GM23338 (cell line): ENCODE measurements at regions not wholly inside any gene's neighbourhood (a gene's known extent, or its start where the extent isn't known, plus 50 kb on each side); places are given as distances from the start of the nearest gene placed in this dataset.

ENCODE experiments used
- ATAC-seq: fragments of 200-7000 bp; cut with Tn5 transposase; 3 replicates; pipeline ENCODE4 v1.9.1; 2020
- DNase-seq: peaks from one replicate; pipeline ENCODE4 v3.0.0-alpha.2; 2015; ENCODE audit warnings: low spot score
- H2AFZ ChIP-seq: fragments of 200-600 bp; sonication (generic); 2 replicates; pipeline ENCODE4 v1.8.0; 2016; ENCODE audit warnings: antibody characterized with exemption, mild to moderate bottlenecking, moderate library complexity
- H3F3A ChIP-seq: fragments of 200-600 bp; sonication (generic); replicated peaks from 2 replicates; pipeline ENCODE4 v1.8.0; 2017; ENCODE audit warnings: antibody characterized with exemption, mixed run types, low read depth
- H3K27ac ChIP-seq: fragments of 200-600 bp; sonication (generic); 2 replicates; pipeline ENCODE4 v1.6.1; 2016; ENCODE audit warnings: low read depth
- H3K27me3 ChIP-seq: fragments of 200-600 bp; sonication (generic); 2 replicates; pipeline ENCODE4 v1.8.0; 2016; ENCODE audit warnings: mild to moderate bottlenecking, mixed run types, moderate library complexity; ENCODE audit not compliant: insufficient read depth
- H3K36me3 ChIP-seq: fragments of 200-600 bp; sonication (generic); 2 replicates; pipeline ENCODE4 v1.8.0; 2016; ENCODE audit warnings: mild to moderate bottlenecking; ENCODE audit not compliant: insufficient read depth
- H3K4me1 ChIP-seq: fragments of 200-600 bp; sonication (generic); 2 replicates; pipeline ENCODE4 v1.8.0; 2016; ENCODE audit warnings: mild to moderate bottlenecking, moderate library complexity; ENCODE audit not compliant: insufficient read depth
- H3K4me2 ChIP-seq: fragments of 200-600 bp; sonication (generic); 2 replicates; pipeline ENCODE4 v1.7.1; 2017; ENCODE audit warnings: mixed run types
- H3K4me3 ChIP-seq: fragments of 200-600 bp; sonication (generic); 2 replicates; pipeline ENCODE4 v1.6.1; 2016; ENCODE audit warnings: mixed run types
- H3K79me2 ChIP-seq: fragments of 200-600 bp; sonication (generic); replicated peaks from 2 replicates; pipeline ENCODE4 v1.8.0; 2017; ENCODE audit warnings: mild to moderate bottlenecking; ENCODE audit not compliant: insufficient read depth
- H3K9me2 ChIP-seq: fragments of 200-600 bp; sonication (generic); 2 replicates; pipeline ENCODE4 v1.8.0; 2017; ENCODE audit not compliant: insufficient read depth
- H4K20me1 ChIP-seq: fragments of 200-600 bp; sonication (generic); replicated peaks from 2 replicates; pipeline ENCODE4 v1.8.0; 2017; ENCODE audit warnings: mild to moderate bottlenecking; ENCODE audit not compliant: insufficient read depth
- H3K27ac Mint-ChIP-seq: 2 replicates; pipeline ENCODE4 v1.8.0; 2020; ENCODE audit warnings: inconsistent platforms, mild to moderate bottlenecking, moderate library complexity, mixed read lengths
- H3K27me3 Mint-ChIP-seq: 3 replicates; pipeline ENCODE4 v1.8.0; 2022; ENCODE audit warnings: low read depth, mild to moderate bottlenecking, moderate library complexity, mixed read lengths, inconsistent platforms; ENCODE audit not compliant: insufficient read depth, poor library complexity
- H3K36me3 Mint-ChIP-seq: 3 replicates; pipeline ENCODE4 v1.8.0; 2021; ENCODE audit warnings: low read depth, mild to moderate bottlenecking, inconsistent platforms, moderate library complexity, mixed read lengths
- H3K4me1 Mint-ChIP-seq: 3 replicates; pipeline ENCODE4 v1.8.0; 2020; ENCODE audit warnings: mild to moderate bottlenecking, inconsistent platforms, mixed read lengths
- H3K4me3 Mint-ChIP-seq: 3 replicates; pipeline ENCODE4 v1.8.0; 2021; ENCODE audit warnings: moderate library complexity, mild to moderate bottlenecking, inconsistent platforms, mixed read lengths
- H3K9me3 Mint-ChIP-seq: 3 replicates; pipeline ENCODE4 v1.8.0; 2020; ENCODE audit warnings: moderate library complexity, mild to moderate bottlenecking, inconsistent platforms, mixed read lengths
- CREB1 ChIP-seq: fragments of 250-450 bp; sonication (Bioruptor Pico); IDR thresholded peaks from 2 replicates; pipeline ENCODE4 v1.5.0; 2020; ENCODE audit warnings: low read depth, mild to moderate bottlenecking, moderate library complexity
- EZH2 ChIP-seq: fragments of 200-600 bp; sonication (generic); IDR thresholded peaks from one replicate; pipeline ENCODE4 v1.8.0; 2017; ENCODE audit warnings: antibody characterized with exemption, mild to moderate bottlenecking, low read depth; ENCODE audit not compliant: unreplicated experiment
- EZH2phosphoT487 ChIP-seq: fragments of 200-600 bp; sonication (generic); IDR thresholded peaks from one replicate; pipeline ENCODE4 v1.8.1; 2018; ENCODE audit warnings: antibody characterized with exemption; ENCODE audit not compliant: unreplicated experiment
- JUNB ChIP-seq: IDR thresholded peaks from one replicate; pipeline ENCODE4 v1.6.1; 2016; ENCODE audit warnings: antibody characterized with exemption; ENCODE audit not compliant: unreplicated experiment
- NANOG ChIP-seq: IDR thresholded peaks from 2 replicates; pipeline ENCODE4 v1.6.1; 2016; ENCODE audit warnings: antibody characterized with exemption, borderline replicate concordance
- POLR2AphosphoS5 ChIP-seq: IDR thresholded peaks from 2 replicates; pipeline ENCODE4 v1.6.1; 2016; ENCODE audit warnings: antibody characterized with exemption, low read depth
- STAT1 ChIP-seq: IDR thresholded peaks from one replicate; pipeline ENCODE4 v1.6.1; 2016; ENCODE audit warnings: antibody characterized with exemption; ENCODE audit not compliant: unreplicated experiment
- ZNF114 ChIP-seq: fragments of 250-450 bp; sonication (Bioruptor Pico); IDR thresholded peaks from 2 replicates; pipeline ENCODE4 v1.5.0; 2020; ENCODE audit warnings: mild to moderate bottlenecking, moderate library complexity
- ZNF331 ChIP-seq: fragments of 250-450 bp; sonication (Bioruptor Pico); IDR thresholded peaks from 2 replicates; pipeline ENCODE4 v1.5.0; 2020; ENCODE audit warnings: low read depth, mild to moderate bottlenecking, moderate library complexity
- ZNF462 ChIP-seq: fragments of 250-450 bp; sonication (Bioruptor Pico); IDR thresholded peaks from 2 replicates; pipeline ENCODE4 v1.5.0; 2020; ENCODE audit warnings: mild to moderate bottlenecking, moderate library complexity
- TF ChIP-seq, protein P1 (sequence below): IDR thresholded peaks from one replicate; pipeline ENCODE4 v1.6.1; 2018; ENCODE audit warnings: antibody characterized with exemption; ENCODE audit not compliant: unreplicated experiment
- TF ChIP-seq, protein P2 (sequence below), 2 experiments: fragments of 200-600 bp in 1 of 2; sonication (generic) in 1 of 2; conservative IDR thresholded peaks; 2 replicates each; pipeline versions ENCODE4 v1.5.1 to v1.6.1; 2016 to 2017; ENCODE audit warnings: antibody characterized with exemption in 2 of 2, low read depth in 2 of 2, mild to moderate bottlenecking in 2 of 2, moderate library complexity in 1 of 2
- TF ChIP-seq, protein P3 (sequence below): IDR thresholded peaks from 2 replicates; pipeline ENCODE4 v1.6.1; 2016; ENCODE audit warnings: antibody characterized with exemption

- Mint-ChIP-seq H3K36me3 (no peaks in the 10 kb centered on the region), H3K9me3 (no peaks in the 10 kb centered on the region), H3K27me3 (no peaks in the 10 kb centered on the region), H3K27ac (peak overlapping the region; percentile 79), H3K4me3 (no peak overlapping the region), H3K4me1 (peaks cover 15% of the 10 kb centered on the region)
- H3K4me3 ChIP-seq: no peak overlapping the region
- ATAC-seq (no peak), DNase-seq (peak; percentile 33)
- H3K36me3 ChIP-seq: no peaks in the 10 kb centered on the region
- no peaks in the 10 kb centered on the region for H3F3A ChIP-seq
- H3K4me2 ChIP-seq: 0 out of 2 replicates have a peak overlapping the region, but pooled peaks have one; percentile 35
- peaks cover 4% of the 10 kb centered on the region; the same call in 1 of the 2 replicates for H3K4me1 ChIP-seq
- H3K9me2 ChIP-seq: no peaks in the 10 kb centered on the region
- H2AFZ ChIP-seq: peak overlapping the region; percentile 86; the same call in 1 of the 2 replicates
- no peak overlapping the region for H3K27ac ChIP-seq
- no peaks in the 10 kb centered on the region for H3K79me2 ChIP-seq
- H3K27me3 ChIP-seq: no peaks in the 10 kb centered on the region
- no peaks in the 10 kb centered on the region for H4K20me1 ChIP-seq
- no peak for TF ChIP-seq ZNF114 (CRISPR knock-in tag)
- no peak for TF ChIP-seq ZNF331
- TF ChIP-seq JUNB: no peak
- no peak for TF ChIP-seq CREB1 (CRISPR knock-in tag)
- TF ChIP-seq, protein P1, sequence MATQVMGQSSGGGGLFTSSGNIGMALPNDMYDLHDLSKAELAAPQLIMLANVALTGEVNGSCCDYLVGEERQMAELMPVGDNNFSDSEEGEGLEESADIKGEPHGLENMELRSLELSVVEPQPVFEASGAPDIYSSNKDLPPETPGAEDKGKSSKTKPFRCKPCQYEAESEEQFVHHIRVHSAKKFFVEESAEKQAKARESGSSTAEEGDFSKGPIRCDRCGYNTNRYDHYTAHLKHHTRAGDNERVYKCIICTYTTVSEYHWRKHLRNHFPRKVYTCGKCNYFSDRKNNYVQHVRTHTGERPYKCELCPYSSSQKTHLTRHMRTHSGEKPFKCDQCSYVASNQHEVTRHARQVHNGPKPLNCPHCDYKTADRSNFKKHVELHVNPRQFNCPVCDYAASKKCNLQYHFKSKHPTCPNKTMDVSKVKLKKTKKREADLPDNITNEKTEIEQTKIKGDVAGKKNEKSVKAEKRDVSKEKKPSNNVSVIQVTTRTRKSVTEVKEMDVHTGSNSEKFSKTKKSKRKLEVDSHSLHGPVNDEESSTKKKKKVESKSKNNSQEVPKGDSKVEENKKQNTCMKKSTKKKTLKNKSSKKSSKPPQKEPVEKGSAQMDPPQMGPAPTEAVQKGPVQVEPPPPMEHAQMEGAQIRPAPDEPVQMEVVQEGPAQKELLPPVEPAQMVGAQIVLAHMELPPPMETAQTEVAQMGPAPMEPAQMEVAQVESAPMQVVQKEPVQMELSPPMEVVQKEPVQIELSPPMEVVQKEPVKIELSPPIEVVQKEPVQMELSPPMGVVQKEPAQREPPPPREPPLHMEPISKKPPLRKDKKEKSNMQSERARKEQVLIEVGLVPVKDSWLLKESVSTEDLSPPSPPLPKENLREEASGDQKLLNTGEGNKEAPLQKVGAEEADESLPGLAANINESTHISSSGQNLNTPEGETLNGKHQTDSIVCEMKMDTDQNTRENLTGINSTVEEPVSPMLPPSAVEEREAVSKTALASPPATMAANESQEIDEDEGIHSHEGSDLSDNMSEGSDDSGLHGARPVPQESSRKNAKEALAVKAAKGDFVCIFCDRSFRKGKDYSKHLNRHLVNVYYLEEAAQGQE: no peak
- TF ChIP-seq NANOG: no peak
- no peak for TF ChIP-seq EZH2phosphoT487
- no peak for TF ChIP-seq EZH2
- TF ChIP-seq POLR2AphosphoS5: no peak
- no peak for TF ChIP-seq ZNF462 (CRISPR knock-in tag)
- TF ChIP-seq, protein P2, sequence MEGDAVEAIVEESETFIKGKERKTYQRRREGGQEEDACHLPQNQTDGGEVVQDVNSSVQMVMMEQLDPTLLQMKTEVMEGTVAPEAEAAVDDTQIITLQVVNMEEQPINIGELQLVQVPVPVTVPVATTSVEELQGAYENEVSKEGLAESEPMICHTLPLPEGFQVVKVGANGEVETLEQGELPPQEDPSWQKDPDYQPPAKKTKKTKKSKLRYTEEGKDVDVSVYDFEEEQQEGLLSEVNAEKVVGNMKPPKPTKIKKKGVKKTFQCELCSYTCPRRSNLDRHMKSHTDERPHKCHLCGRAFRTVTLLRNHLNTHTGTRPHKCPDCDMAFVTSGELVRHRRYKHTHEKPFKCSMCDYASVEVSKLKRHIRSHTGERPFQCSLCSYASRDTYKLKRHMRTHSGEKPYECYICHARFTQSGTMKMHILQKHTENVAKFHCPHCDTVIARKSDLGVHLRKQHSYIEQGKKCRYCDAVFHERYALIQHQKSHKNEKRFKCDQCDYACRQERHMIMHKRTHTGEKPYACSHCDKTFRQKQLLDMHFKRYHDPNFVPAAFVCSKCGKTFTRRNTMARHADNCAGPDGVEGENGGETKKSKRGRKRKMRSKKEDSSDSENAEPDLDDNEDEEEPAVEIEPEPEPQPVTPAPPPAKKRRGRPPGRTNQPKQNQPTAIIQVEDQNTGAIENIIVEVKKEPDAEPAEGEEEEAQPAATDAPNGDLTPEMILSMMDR (conservative IDR thresholded peaks at IDR 0.05; ENCODE audit: low read depth in 2 of 2): no peak
- no peak for TF ChIP-seq STAT1
- TF ChIP-seq, protein P3, sequence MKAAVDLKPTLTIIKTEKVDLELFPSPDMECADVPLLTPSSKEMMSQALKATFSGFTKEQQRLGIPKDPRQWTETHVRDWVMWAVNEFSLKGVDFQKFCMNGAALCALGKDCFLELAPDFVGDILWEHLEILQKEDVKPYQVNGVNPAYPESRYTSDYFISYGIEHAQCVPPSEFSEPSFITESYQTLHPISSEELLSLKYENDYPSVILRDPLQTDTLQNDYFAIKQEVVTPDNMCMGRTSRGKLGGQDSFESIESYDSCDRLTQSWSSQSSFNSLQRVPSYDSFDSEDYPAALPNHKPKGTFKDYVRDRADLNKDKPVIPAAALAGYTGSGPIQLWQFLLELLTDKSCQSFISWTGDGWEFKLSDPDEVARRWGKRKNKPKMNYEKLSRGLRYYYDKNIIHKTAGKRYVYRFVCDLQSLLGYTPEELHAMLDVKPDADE: no peak
Measured at GRCh38 chr1:98323906-98324358, 337.6 kb upstream of the SNX7 start.
